ENCODE measurements at regions not wholly inside any gene's neighbourhood (a gene's known extent, or its start where the extent isn't known, plus 50 kb on each side); places are given as distances from the start of the nearest gene placed in this dataset.

- H3K27me3 ChIP-seq = no peaks in the 10 kb centered on the region
- DNase-seq (ENCODE audit: low read depth in 1 of 2, low spot score in 1 of 2) = no peak
- no peaks in the 10 kb centered on the region for H3K4me1 ChIP-seq (ENCODE audit: low read depth)
- H3K4me3 ChIP-seq = no peak overlapping the region
- TF ChIP-seq CTCF (IDR thresholded peaks at IDR 0.05; ENCODE audit: low read depth, low read length) = no peak
- H3K36me3 ChIP-seq = no peaks in the 10 kb centered on the region
- H3K27ac ChIP-seq = no peak overlapping the region
- no peaks in the 10 kb centered on the region for H3K9me3 ChIP-seq (ENCODE audit: low read depth)
Observed at GRCh38 chr2:236877972-236878371, 207.7 kb upstream of the COPS8 start.

DNA sequence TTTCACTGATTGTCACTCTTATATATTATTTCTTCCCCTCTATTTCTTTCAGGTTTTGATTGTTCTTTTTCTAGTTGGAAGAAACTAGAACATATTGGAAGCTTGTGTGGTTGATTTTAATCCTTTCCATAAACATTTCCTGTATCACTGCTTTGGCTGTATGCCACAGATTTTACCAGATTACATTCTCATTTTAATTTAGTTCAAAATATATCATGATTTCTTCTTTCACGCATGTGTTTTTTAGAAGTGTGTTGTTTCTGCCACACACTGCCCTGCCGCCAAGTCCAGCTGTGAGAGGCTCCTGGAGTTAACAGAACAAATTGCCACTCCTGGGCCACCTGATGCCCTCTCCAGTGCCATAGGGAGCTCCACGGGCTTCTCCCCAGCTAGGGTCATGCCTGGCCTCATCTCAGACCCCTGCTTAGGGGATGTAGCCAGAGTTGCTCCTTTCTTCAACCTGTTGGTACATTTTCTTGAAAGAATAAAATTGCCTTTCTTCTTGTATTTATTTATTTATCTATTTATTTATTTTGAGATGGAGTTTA, 206.2 kb upstream of the COPS8 start:
- Histone ChIP-seq H3K9me3 (ENCODE audit: low read depth) (no peaks in the 10 kb centered on the region), H3K4me3 (no peak overlapping the region), H3K36me3 (no peaks in the 10 kb centered on the region), H3K27me3 (no peaks in the 10 kb centered on the region), H3K4me1 (ENCODE audit: low read depth) (no peaks in the 10 kb centered on the region), H3K27ac (no peak overlapping the region)
- no peak for DNase-seq (ENCODE audit: low read depth in 1 of 2, low spot score in 1 of 2)
- no peak for TF ChIP-seq CTCF (IDR thresholded peaks at IDR 0.05; ENCODE audit: low read depth, low read length)

GRCh38 chr2:236882074-236882473, 203.6 kb upstream of the COPS8 start:
- Histone ChIP-seq H3K27me3 (no peaks in the 10 kb centered on the region), H3K9me3 (ENCODE audit: low read depth) (no peaks in the 10 kb centered on the region), H3K4me1 (ENCODE audit: low read depth) (no peaks in the 10 kb centered on the region), H3K4me3 (no peak overlapping the region), H3K27ac (no peak overlapping the region), H3K36me3 (no peaks in the 10 kb centered on the region)
- no peak for DNase-seq (ENCODE audit: low read depth in 1 of 2, low spot score in 1 of 2)
- TF ChIP-seq CTCF (IDR thresholded peaks at IDR 0.05; ENCODE audit: low read depth, low read length) = no peak

DNA sequence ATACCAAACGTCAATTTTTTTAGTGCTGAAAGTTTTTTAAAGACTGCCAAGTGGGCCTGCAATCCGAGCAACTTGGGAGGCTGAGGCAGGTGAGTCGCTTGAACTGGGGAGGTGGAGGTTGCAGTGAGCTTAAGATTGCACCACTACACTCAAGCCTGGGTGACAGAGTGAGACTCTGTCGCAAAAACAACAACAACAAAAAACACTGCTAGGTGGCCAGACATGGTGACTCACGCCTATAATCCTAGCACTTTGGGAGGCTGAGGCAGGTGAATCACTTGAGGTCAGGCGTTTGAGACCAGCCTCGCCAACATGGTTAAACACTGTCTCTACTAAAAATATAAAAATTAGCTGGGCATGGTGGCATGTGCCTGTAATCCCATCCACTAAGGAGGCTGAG, 202.8 kb upstream of the COPS8 start:
- DNase-seq (ENCODE audit: low read depth in 1 of 2, low spot score in 1 of 2) = no peak
- no peak overlapping the region for H3K27ac ChIP-seq
- TF ChIP-seq CTCF (IDR thresholded peaks at IDR 0.05; ENCODE audit: low read depth, low read length) = no peak

GRCh38 chr2:236883819-236884218, 201.9 kb upstream of the COPS8 start:
- Histone ChIP-seq H3K4me1 (ENCODE audit: low read depth) (no peaks in the 10 kb centered on the region), H3K36me3 (no peaks in the 10 kb centered on the region), H3K27ac (no peak overlapping the region), H3K9me3 (ENCODE audit: low read depth) (no peaks in the 10 kb centered on the region), H3K4me3 (no peak overlapping the region), H3K27me3 (no peaks in the 10 kb centered on the region)
- DNase-seq (ENCODE audit: low read depth in 1 of 2, low spot score in 1 of 2) = no peak
- no peak for TF ChIP-seq CTCF (IDR thresholded peaks at IDR 0.05; ENCODE audit: low read depth, low read length)

More for the DNA sequence above, 202.8 kb upstream of the COPS8 start:
- Histone ChIP-seq H3K4me3 (no peak overlapping the region), H3K9me3 (ENCODE audit: low read depth) (no peaks in the 10 kb centered on the region), H3K4me1 (ENCODE audit: low read depth) (no peaks in the 10 kb centered on the region), H3K27me3 (no peaks in the 10 kb centered on the region), H3K36me3 (no peaks in the 10 kb centered on the region)
